ENCODE measurements at regions not wholly inside any gene's neighbourhood (a gene's known extent, or its start where the extent isn't known, plus 50 kb on each side); places are given as distances from the start of the nearest gene placed in this dataset.
"Not testable (repeated sequence)": the region's sequence is repeated elsewhere in the genome, so short reads cannot be mapped to it uniquely, and the experiment has no call there.

DNA sequence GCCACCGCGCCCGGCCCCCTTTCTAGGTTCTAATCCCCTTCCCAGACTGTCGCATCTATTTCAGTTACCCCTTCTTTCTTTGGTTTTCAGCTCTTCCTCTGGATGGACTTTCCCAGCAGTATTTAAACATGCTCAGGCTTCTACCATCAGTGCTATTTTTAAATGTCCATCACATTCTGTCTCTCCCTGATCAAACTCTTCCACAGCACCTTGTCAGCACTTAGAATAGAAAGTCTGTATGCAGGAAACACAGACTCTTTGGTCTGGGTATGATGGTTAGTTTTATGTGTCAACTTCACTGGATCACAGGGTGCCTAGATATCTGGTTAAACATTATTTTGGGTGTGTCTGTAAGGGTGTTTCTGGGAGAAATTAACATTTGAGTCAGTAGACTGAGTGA is 297.8 kb upstream of the ECI2 start:
- Histone ChIP-seq H3K27me3 (ENCODE audit: control insufficient read depth, insufficient read depth, low read length) (no peaks in the 10 kb centered on the region), H3K4me1 (ENCODE audit: control insufficient read depth, insufficient read depth, low read length) (no peaks in the 10 kb centered on the region), H3K9me3 (replicated peaks; ENCODE audit: control insufficient read depth, low read depth, low read length) (peaks cover 2% of the 10 kb centered on the region), H3K4me3 (ENCODE audit: low read length) (no peak overlapping the region), H3K36me3 (ENCODE audit: control insufficient read depth, insufficient read depth, low read length) (no peaks in the 10 kb centered on the region), H3K27ac (ENCODE audit: low read length) (no peak overlapping the region)
- 93% methylated on average over 4 of the region's 4 CpGs for WGBS (ENCODE audit: insufficient coverage)
- DNase-seq, result no peak

DNA sequence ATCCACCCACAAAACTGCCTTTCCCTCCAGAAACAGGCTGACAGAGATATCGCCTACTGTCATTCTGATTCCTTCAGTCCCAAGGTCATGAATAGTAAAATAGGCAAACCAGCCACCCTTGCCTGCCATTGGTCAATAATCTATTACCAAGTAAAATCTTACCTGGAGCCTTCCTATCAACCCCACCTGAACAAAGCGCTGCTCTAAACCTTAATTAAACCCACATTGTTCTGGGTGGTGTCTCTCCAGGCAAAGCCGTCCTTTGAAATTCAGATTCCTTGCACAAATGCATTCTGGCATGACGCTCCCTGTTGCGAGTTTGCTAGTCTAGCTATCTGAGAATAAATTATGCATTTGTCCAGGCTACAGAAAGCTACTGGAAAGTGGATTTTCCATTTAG is 291.6 kb upstream of the ECI2 start:
- no peaks in the 10 kb centered on the region for H3K36me3 ChIP-seq (ENCODE audit: control insufficient read depth, insufficient read depth, low read length)
- 79% methylated on average over 2 of the region's 5 CpGs for WGBS (ENCODE audit: insufficient coverage)
- DNase-seq, result no peak
- H3K27me3 ChIP-seq (ENCODE audit: control insufficient read depth, insufficient read depth, low read length), result no peaks in the 10 kb centered on the region
- no peak overlapping the region for H3K4me3 ChIP-seq (ENCODE audit: low read length)
- H3K9me3 ChIP-seq (replicated peaks; ENCODE audit: control insufficient read depth, low read depth, low read length), result peaks cover 6% of the 10 kb centered on the region
- H3K4me1 ChIP-seq (ENCODE audit: control insufficient read depth, insufficient read depth, low read length), result no peaks in the 10 kb centered on the region
- H3K27ac ChIP-seq (ENCODE audit: low read length), result no peak overlapping the region

DNA sequence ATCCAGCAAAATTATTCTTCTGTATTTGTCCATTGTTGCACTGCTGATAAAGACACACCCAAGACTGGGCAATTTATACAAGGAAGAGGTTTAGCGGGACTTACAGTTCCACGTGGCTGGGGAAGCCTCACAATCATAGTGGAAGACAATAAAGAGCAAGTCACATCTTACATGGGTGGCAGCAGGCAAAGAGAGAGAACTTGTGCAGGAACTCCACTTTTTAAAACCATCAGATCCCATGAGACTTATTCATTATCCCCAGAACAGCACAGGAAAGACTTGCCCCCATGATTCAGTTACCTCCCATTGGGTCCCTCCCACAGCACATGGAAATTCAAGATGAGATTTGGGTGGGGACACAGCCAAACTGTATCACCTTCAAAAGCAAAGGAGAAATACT is 286.5 kb upstream of the ECI2 start:
- H3K9me3 ChIP-seq (replicated peaks; ENCODE audit: control insufficient read depth, low read depth, low read length), result peaks cover 8% of the 10 kb centered on the region
- H3K27me3 ChIP-seq (ENCODE audit: control insufficient read depth, insufficient read depth, low read length), result no peaks in the 10 kb centered on the region
- no CpG with 5 or more reads among the region's 2 CpGs for WGBS (ENCODE audit: insufficient coverage)
- no peaks in the 10 kb centered on the region for H3K4me1 ChIP-seq (ENCODE audit: control insufficient read depth, insufficient read depth, low read length)
- H3K4me3 ChIP-seq (ENCODE audit: low read length), result no peak overlapping the region
- H3K27ac ChIP-seq (ENCODE audit: low read length), result no peak overlapping the region
- no peaks in the 10 kb centered on the region for H3K36me3 ChIP-seq (ENCODE audit: control insufficient read depth, insufficient read depth, low read length)
- no peak for DNase-seq

DNA sequence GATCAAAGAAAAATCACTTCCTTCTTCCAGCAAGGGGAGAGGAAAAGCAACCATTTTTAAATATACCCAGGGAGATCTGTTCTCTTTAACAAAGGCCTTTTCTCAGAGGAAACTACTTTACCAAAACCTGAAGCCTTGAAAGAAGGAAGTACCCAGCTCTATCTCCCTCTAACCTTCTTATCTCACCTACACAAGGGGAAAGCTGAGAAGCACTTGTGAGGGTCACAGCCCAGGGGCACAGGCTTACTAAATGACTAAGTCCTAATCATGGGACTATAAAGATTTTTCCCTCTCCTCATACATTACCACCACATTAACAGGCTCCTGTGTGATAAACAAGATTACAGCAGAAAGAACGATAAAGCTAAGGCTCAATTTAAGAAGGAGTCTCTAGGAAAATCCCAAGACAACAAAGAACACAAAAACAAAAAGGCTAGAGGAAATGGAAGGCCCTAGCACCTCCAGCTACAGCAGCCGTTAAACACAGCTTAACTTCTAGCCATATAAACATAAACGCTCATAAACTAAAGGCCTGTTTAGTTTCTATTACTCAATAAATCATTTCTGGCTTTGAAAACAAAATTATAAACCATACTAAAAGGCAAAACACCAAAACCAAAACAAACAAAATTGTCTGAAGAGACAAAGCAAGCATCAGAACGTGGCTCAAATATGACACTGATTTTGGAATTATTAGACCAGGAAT is 284.9 kb upstream of the ECI2 start:
- Histone ChIP-seq H3K27me3 (ENCODE audit: control insufficient read depth, insufficient read depth, low read length) (no peaks in the 10 kb centered on the region), H3K4me3 (ENCODE audit: low read length) (no peak overlapping the region), H3K9me3 (replicated peaks; ENCODE audit: control insufficient read depth, low read depth, low read length) (peaks cover 8% of the 10 kb centered on the region), H3K4me1 (ENCODE audit: control insufficient read depth, insufficient read depth, low read length) (no peaks in the 10 kb centered on the region), H3K36me3 (ENCODE audit: control insufficient read depth, insufficient read depth, low read length) (no peaks in the 10 kb centered on the region), H3K27ac (ENCODE audit: low read length) (no peak overlapping the region)
- DNase-seq, result no peak
- 90% methylated on average over 2 of the region's 4 CpGs for WGBS (ENCODE audit: insufficient coverage)

- no peak overlapping the region for H3K4me3 ChIP-seq (ENCODE audit: low read length)
- H3K9me3 ChIP-seq (replicated peaks; ENCODE audit: control insufficient read depth, low read depth, low read length), result peaks cover 4% of the 10 kb centered on the region
- peaks cover 5% of the 10 kb centered on the region for H3K4me1 ChIP-seq (ENCODE audit: control insufficient read depth, insufficient read depth, low read length)
- H3K27ac ChIP-seq (ENCODE audit: low read length), result no peak overlapping the region
- DNase-seq, result no peak
- no CpG with 5 or more reads among the region's 1 CpG for WGBS (ENCODE audit: insufficient coverage)
- no peaks in the 10 kb centered on the region for H3K27me3 ChIP-seq (ENCODE audit: control insufficient read depth, insufficient read depth, low read length)
- H3K36me3 ChIP-seq (ENCODE audit: control insufficient read depth, insufficient read depth, low read length), result no peaks in the 10 kb centered on the region
Observed at GRCh38 chr6:4415549-4415948, 280.2 kb upstream of the ECI2 start.

GRCh38 chr6:4414078-4414477 is 278.7 kb upstream of the ECI2 start:
- not testable (repeated sequence) for DNase-seq; H3K4me3 ChIP-seq (ENCODE audit: low read length); H3K4me1 ChIP-seq (ENCODE audit: control insufficient read depth, insufficient read depth, low read length); H3K9me3 ChIP-seq (replicated peaks; ENCODE audit: control insufficient read depth, low read depth, low read length); H3K36me3 ChIP-seq (ENCODE audit: control insufficient read depth, insufficient read depth, low read length); H3K27ac ChIP-seq (ENCODE audit: low read length); H3K27me3 ChIP-seq (ENCODE audit: control insufficient read depth, insufficient read depth, low read length)
- 92% methylated on average over 4 of the region's 6 CpGs for WGBS (ENCODE audit: insufficient coverage)

GRCh38 chr6:4413073-4413472 is 277.7 kb upstream of the ECI2 start:
- Histone ChIP-seq H3K9me3 (replicated peaks; ENCODE audit: control insufficient read depth, low read depth, low read length) (no peaks in the 10 kb centered on the region), H3K4me1 (ENCODE audit: control insufficient read depth, insufficient read depth, low read length) (peaks cover 5% of the 10 kb centered on the region), H3K27me3 (ENCODE audit: control insufficient read depth, insufficient read depth, low read length) (no peaks in the 10 kb centered on the region), H3K4me3 (ENCODE audit: low read length) (no peak overlapping the region), H3K36me3 (ENCODE audit: control insufficient read depth, insufficient read depth, low read length) (no peaks in the 10 kb centered on the region), H3K27ac (ENCODE audit: low read length) (no peak overlapping the region)
- WGBS (ENCODE audit: insufficient coverage), result no CpG with 5 or more reads among the region's 3 CpGs
- no peak for DNase-seq

DNA sequence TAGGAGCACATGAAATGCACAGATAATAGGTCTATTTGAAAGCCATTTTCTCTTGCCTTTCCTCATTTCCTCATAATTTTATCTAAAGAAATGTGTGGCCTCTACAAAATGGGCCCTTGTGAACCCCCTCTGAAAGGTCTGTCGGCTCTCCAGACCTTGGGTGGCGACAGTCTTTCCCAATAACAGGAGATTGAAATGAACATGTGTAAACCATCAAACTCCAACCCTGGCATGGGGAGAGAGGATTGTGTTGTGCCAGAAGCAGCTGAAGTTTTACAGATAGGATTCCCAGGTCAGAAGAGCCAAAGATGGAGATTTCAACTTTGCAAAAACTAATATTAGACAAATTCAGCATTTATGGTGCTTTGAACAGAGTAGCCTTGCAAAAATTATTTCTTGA is 277.1 kb upstream of the ECI2 start:
- Histone ChIP-seq H3K27me3 (ENCODE audit: control insufficient read depth, insufficient read depth, low read length) (no peaks in the 10 kb centered on the region), H3K4me1 (ENCODE audit: control insufficient read depth, insufficient read depth, low read length) (peaks cover 5% of the 10 kb centered on the region), H3K4me3 (ENCODE audit: low read length) (no peak overlapping the region), H3K9me3 (replicated peaks; ENCODE audit: control insufficient read depth, low read depth, low read length) (no peaks in the 10 kb centered on the region), H3K27ac (ENCODE audit: low read length) (peak overlapping the region; percentile 2), H3K36me3 (ENCODE audit: control insufficient read depth, insufficient read depth, low read length) (no peaks in the 10 kb centered on the region)
- WGBS (ENCODE audit: insufficient coverage), result no CpG with 5 or more reads among the region's 2 CpGs
- DNase-seq, result peak; percentile 62

- no peaks in the 10 kb centered on the region for H3K36me3 ChIP-seq (ENCODE audit: control insufficient read depth, insufficient read depth, low read length)
- no peaks in the 10 kb centered on the region for H3K9me3 ChIP-seq (replicated peaks; ENCODE audit: control insufficient read depth, low read depth, low read length)
- no peaks in the 10 kb centered on the region for H3K27me3 ChIP-seq (ENCODE audit: control insufficient read depth, insufficient read depth, low read length)
- H3K4me3 ChIP-seq (ENCODE audit: low read length), result no peak overlapping the region
- H3K27ac ChIP-seq (ENCODE audit: low read length), result peak overlapping the region; percentile 2
- H3K4me1 ChIP-seq (ENCODE audit: control insufficient read depth, insufficient read depth, low read length), result peaks cover 5% of the 10 kb centered on the region
- DNase-seq, result peak; percentile 6
- WGBS (ENCODE audit: insufficient coverage), result no CpG with 5 or more reads among the region's 2 CpGs
Observed at GRCh38 chr6:4412077-4412476, 276.7 kb upstream of the ECI2 start.

GRCh38 chr6:4407710-4408109 is 272.3 kb upstream of the ECI2 start:
- peak; percentile 48 for DNase-seq
- not testable (repeated sequence) for H3K9me3 ChIP-seq (replicated peaks; ENCODE audit: control insufficient read depth, low read depth, low read length); H3K27me3 ChIP-seq (ENCODE audit: control insufficient read depth, insufficient read depth, low read length); H3K27ac ChIP-seq (ENCODE audit: low read length); H3K36me3 ChIP-seq (ENCODE audit: control insufficient read depth, insufficient read depth, low read length); H3K4me3 ChIP-seq (ENCODE audit: low read length)
- no CpG with 5 or more reads among the region's 1 CpG for WGBS (ENCODE audit: insufficient coverage)
- H3K4me1 ChIP-seq (ENCODE audit: control insufficient read depth, insufficient read depth, low read length), result peaks cover 31% of the 10 kb centered on the region
